HEK293 (cell line): ENCODE measurements at regions not wholly inside any gene's neighbourhood (a gene's known extent, or its start where the extent isn't known, plus 50 kb on each side); places are given as distances from the start of the nearest gene placed in this dataset.

Source experiments
- CTCF ChIP-seq: fragments of 450-650 bp; formaldehyde crosslinking; IDR thresholded peaks from 2 replicates; pipeline ENCODE4 v1.5.1; 2016; ENCODE audit warnings: missing biosample characterization, missing genetic modification characterization
- OVOL3 ChIP-seq: fragments of 450-650 bp; formaldehyde crosslinking; IDR thresholded peaks from 2 replicates; pipeline ENCODE4 v1.5.1; 2016; ENCODE audit warnings: missing biosample characterization, missing genetic modification characterization
- SP2 ChIP-seq: fragments of 450-650 bp; formaldehyde crosslinking; IDR thresholded peaks from 2 replicates; pipeline ENCODE4 v1.5.1; 2016; ENCODE audit warnings: missing biosample characterization, missing genetic modification characterization
- ZNF19 ChIP-seq: fragments of 450-650 bp; formaldehyde crosslinking; IDR thresholded peaks from 2 replicates; pipeline ENCODE4; 2016; ENCODE audit warnings: missing biosample characterization, missing genetic modification characterization, low read depth
- ZNF274 ChIP-seq, 2 experiments: fragments of 200-500 bp in 1 of 2; fragments of 450-650 bp in 1 of 2; sonication (Bioruptor generic) in 1 of 2; formaldehyde crosslinking in 1 of 2; IDR thresholded peaks; 2 replicates each; pipeline versions ENCODE4 v1.5.1 to v1.6.1; 2014 to 2016; ENCODE audit warnings: borderline replicate concordance in 1 of 2, inconsistent platforms in 1 of 2, low read length in 1 of 2, missing biosample characterization in 1 of 2, missing genetic modification characterization in 1 of 2
- ZNF292 ChIP-seq: fragments of 450-650 bp; formaldehyde crosslinking; IDR thresholded peaks from 2 replicates; pipeline ENCODE4 v1.5.1; 2016; ENCODE audit warnings: low read depth, missing biosample characterization, missing genetic modification characterization, borderline replicate concordance
- ZNF302 ChIP-seq: fragments of 450-650 bp; formaldehyde crosslinking; IDR thresholded peaks from 2 replicates; pipeline ENCODE4 v1.5.1; 2016; ENCODE audit warnings: missing biosample characterization, missing genetic modification characterization, low read depth
- ZNF341 ChIP-seq: fragments of 450-650 bp; formaldehyde crosslinking; IDR thresholded peaks from 2 replicates; pipeline ENCODE4; 2016; ENCODE audit warnings: low read depth, missing biosample characterization, missing genetic modification characterization
- ZNF48 ChIP-seq: fragments of 450-650 bp; formaldehyde crosslinking; IDR thresholded peaks from 2 replicates; pipeline ENCODE4 v1.5.1; 2016; ENCODE audit warnings: missing biosample characterization, missing genetic modification characterization
- ZNF707 ChIP-seq: fragments of 450-650 bp; formaldehyde crosslinking; IDR thresholded peaks from 2 replicates; pipeline ENCODE4 v1.5.1; 2016; ENCODE audit warnings: missing biosample characterization, missing genetic modification characterization

GRCh38 chr19:32023564-32023832 lies 321.9 kb upstream of the ZNF507 start:
- TF ChIP-seq ZNF274 (IDR thresholded peaks at IDR 0.05; ENCODE audit: low read length) (no peak), ZNF274 (tag by site-specific recombination; IDR thresholded peaks at IDR 0.05; ENCODE audit: borderline replicate concordance) (no peak), ZNF19 (tag by site-specific recombination) (no peak), ZNF341 (tag by site-specific recombination) (no peak), CTCF (tag by site-specific recombination) (no peak), SP2 (tag by site-specific recombination) (no peak), ZNF302 (tag by site-specific recombination) (no peak), ZNF48 (tag by site-specific recombination) (no peak), OVOL3 (tag by site-specific recombination) (no peak), ZNF292 (tag by site-specific recombination) (no peak), ZNF707 (tag by site-specific recombination) (no peak)
